K562 (cell line): ENCODE measurements at regions not wholly inside any gene's neighbourhood (a gene's known extent, or its start where the extent isn't known, plus 50 kb on each side); places are given as distances from the start of the nearest gene placed in this dataset.

Experiments
- ATAC-seq: fragments of 200-7000 bp; cut with Tn5 transposase; 3 replicates; pipeline ENCODE4 v1.9.1; 2020; ENCODE audit warnings: moderate library complexity
- BruUV-seq: library from RNA; stranded (reverse); fragments of 400-500 nt; replicated peaks from 2 replicates; lab custom pipeline; 2021; lab: Mats Ljungman, UMichigan
- CTCF ChIA-PET: fragments of 300-600 bp; formaldehyde crosslinking; extraction: SDS; loops from one replicate; lab custom pipeline; 2021; ENCODE audit warnings: low intra/inter-chr PET ratio; lab: Yijun Ruan, JAX
- POLR2A ChIA-PET: fragments of 300-600, 350-650 bp; sonication (Branson Sonifier 250); formaldehyde crosslinking; extraction: SDS; loops from one replicate; lab custom pipeline; 2021; ENCODE audit warnings: antibody characterized with exemption, inconsistent platforms; lab: Yijun Ruan, JAX
- DNase-seq, 4 experiments: peaks; one replicate each; pipeline versions ENCODE4 v3.0.0 to v3.0.0-alpha.2; 2011 to 2018; ENCODE audit warnings: low spot score in 3 of 4, mixed read lengths in 3 of 4; ENCODE audit errors: extremely low read depth in 1 of 4
- FAIRE-seq: peaks from 2 replicates; lab custom pipeline; 2011; peaks lifted over from hg19 to GRCh38; lab: Jason Lieb, UNC
- H2AFZ ChIP-seq: 2 replicates; pipeline ENCODE4 v1.6.0; 2011; ENCODE audit warnings: low read depth, low read length, control low read depth, inconsistent platforms
- H3K27ac ChIP-seq: fragments of 200-600 bp; 3 replicates; pipeline ENCODE4 v1.8.0; 2011; ENCODE audit warnings: low read depth, mild to moderate bottlenecking, control low read depth, inconsistent platforms, low read length, moderate library complexity, mixed read lengths; ENCODE audit errors: extremely low read depth
- H3K27me3 ChIP-seq, 2 experiments: fragments of 300-600 bp in 1 of 2; 2 replicates in 1 of 2; 3 replicates in 1 of 2; pipeline versions ENCODE4 v1.6.0 to v1.8.0; 2011; ENCODE audit warnings: inconsistent platforms in 2 of 2, low read length in 2 of 2, mild to moderate bottlenecking in 1 of 2, mixed read lengths in 1 of 2, moderate library complexity in 1 of 2; ENCODE audit not compliant: control insufficient read depth in 2 of 2, insufficient read depth in 2 of 2
- H3K36me3 ChIP-seq: fragments of 300-600 bp; 3 replicates; pipeline ENCODE4 v1.8.0; 2011; ENCODE audit warnings: mild to moderate bottlenecking, low read length, inconsistent platforms; ENCODE audit not compliant: control insufficient read depth, insufficient read depth
- H3K4me1 ChIP-seq, 2 experiments: fragments of 200-600 bp in 1 of 2; replicated peaks in 1 of 2; 2 replicates in 1 of 2; 3 replicates in 1 of 2; pipeline versions ENCODE4 v1.5.1 to v1.8.0; 2011; ENCODE audit warnings: inconsistent platforms in 2 of 2, low read length in 2 of 2, mild to moderate bottlenecking in 1 of 2, mixed read lengths in 1 of 2, moderate library complexity in 1 of 2; ENCODE audit not compliant: control insufficient read depth in 2 of 2, insufficient read depth in 2 of 2
- H3K4me2 ChIP-seq: 2 replicates; pipeline ENCODE4 v1.6.1; 2011; ENCODE audit warnings: low read length, control low read depth, inconsistent platforms, mixed read lengths; ENCODE audit not compliant: insufficient read depth
- H3K4me3 ChIP-seq: fragments of 200-600 bp; sonication (generic), shearing (Covaris generic); 2 replicates; pipeline ENCODE4 v1.5.1; 2016; ENCODE audit warnings: control low read depth, inconsistent platforms
- H3K79me2 ChIP-seq: fragments of 200-600 bp; 3 replicates; pipeline ENCODE4 v1.8.0; 2011; ENCODE audit warnings: low read length, inconsistent platforms; ENCODE audit not compliant: control insufficient read depth, insufficient read depth
- H3K9ac ChIP-seq, 2 experiments: 2 replicates each; pipeline versions ENCODE4 v1.6.0 to v1.6.1; 2011; ENCODE audit warnings: low read depth in 2 of 2, low read length in 2 of 2, control low read depth in 1 of 2, inconsistent platforms in 1 of 2, mild to moderate bottlenecking in 1 of 2, mixed read lengths in 1 of 2; ENCODE audit not compliant: insufficient read depth in 1 of 2
- H3K9me1 ChIP-seq: one replicate; pipeline ENCODE4 v1.6.0; 2011; ENCODE audit warnings: inconsistent platforms, mild to moderate bottlenecking, low read length, moderate library complexity; ENCODE audit not compliant: control insufficient read depth, insufficient read depth
- H3K9me3 ChIP-seq: replicated peaks from 2 replicates; pipeline ENCODE4 v1.5.1; 2011; ENCODE audit warnings: low read depth, low read length, inconsistent platforms; ENCODE audit not compliant: control insufficient read depth, insufficient read depth
- H4K20me1 ChIP-seq: replicated peaks from 2 replicates; pipeline ENCODE4 v1.6.1; 2011; ENCODE audit warnings: low read length, inconsistent platforms, mixed read lengths; ENCODE audit not compliant: control insufficient read depth, insufficient read depth
- ARID3B ChIP-seq: fragments of 250-450 bp; sonication (Bioruptor Pico); IDR thresholded peaks from 2 replicates; pipeline ENCODE4 v1.4.0; 2020; ENCODE audit warnings: borderline replicate concordance
- CAMTA2 ChIP-seq: fragments of 250-450 bp; sonication (Bioruptor Pico); conservative IDR thresholded peaks from 2 replicates; pipeline ENCODE4 v1.5.1; 2022
- CBX2 ChIP-seq: fragments of 200-600 bp; sonication (generic); IDR thresholded peaks from one replicate; pipeline ENCODE4 v1.6.1; 2012; ENCODE audit warnings: mild to moderate bottlenecking, low read length, inconsistent platforms; ENCODE audit not compliant: insufficient read depth, poor library complexity, severe bottlenecking
- FOXO4 ChIP-seq: fragments of 450-650 bp; formaldehyde crosslinking; IDR thresholded peaks from 2 replicates; pipeline ENCODE4 v1.4.0; 2020; ENCODE audit warnings: mild to moderate bottlenecking, moderate library complexity
- HDAC3 ChIP-seq: fragments of 450-650 bp; IDR thresholded peaks from 2 replicates; pipeline ENCODE4 v1.6.1; 2018; ENCODE audit warnings: borderline replicate concordance, mild to moderate bottlenecking, moderate library complexity; ENCODE audit not compliant: partially characterized antibody
- JUND ChIP-seq, 2 experiments: IDR thresholded peaks; 2 replicates in 1 of 2; 3 replicates in 1 of 2; pipeline ENCODE4 v1.6.1; 2011; ENCODE audit warnings: borderline replicate concordance in 2 of 2, low read depth in 2 of 2, low read length in 2 of 2, improper control_type of control experiment in 1 of 2, missing biosample characterization in 1 of 2, missing genetic modification characterization in 1 of 2, missing genetic modification reagents in 1 of 2
- KAT8 ChIP-seq: fragments of 450-650 bp; IDR thresholded peaks from 2 replicates; pipeline ENCODE4 v1.6.1; 2016; ENCODE audit warnings: low read depth, mild to moderate bottlenecking
- TAF1 ChIP-seq: IDR thresholded peaks from 2 replicates; pipeline ENCODE4 v1.6.1; 2011; ENCODE audit warnings: mild to moderate bottlenecking, low read length, moderate library complexity; ENCODE audit not compliant: insufficient read depth, control insufficient read depth, severe bottlenecking; ENCODE audit errors: extremely low read depth
- TGIF2 ChIP-seq: sonication (generic); formaldehyde crosslinking; IDR thresholded peaks from 2 replicates; pipeline ENCODE4 v1.8.1; 2022; ENCODE audit warnings: mild to moderate bottlenecking, missing genetic modification reagents, moderate library complexity
- XRCC3 ChIP-seq: fragments of 450-650 bp; IDR thresholded peaks from 2 replicates; pipeline ENCODE4 v1.6.1; 2017; ENCODE audit warnings: mild to moderate bottlenecking, moderate library complexity
- ZBTB43 ChIP-seq: sonication (generic); formaldehyde crosslinking; IDR thresholded peaks from 2 replicates; pipeline ENCODE4 v1.8.0; 2023; ENCODE audit warnings: mild to moderate bottlenecking, missing genetic modification reagents
- ZNF76 ChIP-seq: fragments of 250-450 bp; sonication (Bioruptor Pico); IDR thresholded peaks from 2 replicates; pipeline ENCODE4 v1.4.0; 2020; ENCODE audit warnings: mild to moderate bottlenecking, moderate library complexity, borderline replicate concordance
- WGBS: fragments of 100-300 bp; shearing (Covaris generic); methylation state at CpG from one replicate; pipeline ENCODE4 v1.1.6; 2016; ENCODE audit warnings: low coverage, mixed read lengths; ENCODE audit not compliant: insufficient coverage; ENCODE audit errors: missing lambda C conversion rate; 5-methylcytosine and 5-hydroxymethylcytosine counted together
- in situ Hi-C: fragments of 300-500 bp; cut with MboI; formaldehyde crosslinking; loops from 4 replicates; pipeline ENCODE4 v1.15.0; 2018; ENCODE audit warnings: inconsistent platforms, mixed read lengths
- intact Hi-C: fragments of 100-400 bp; cut with micrococcal nuclease; formaldehyde crosslinking; loops from 2 replicates; pipeline ENCODE4 v1.14.2; 2022

- in situ Hi-C loops (no loop called here), intact Hi-C loops (no loop called here)
- Histone ChIP-seq H2AFZ (no peak overlapping the region), H3K4me2 (no peak overlapping the region), H3K27ac (no peak overlapping the region), H4K20me1 (no peaks in the 10 kb centered on the region), H3K9me1 (no peaks in the 10 kb centered on the region), H3K4me3 (no peak overlapping the region), H3K9me3 (no peaks in the 10 kb centered on the region; the same call in 1 of the 2 replicates), H3K36me3 (no peaks in the 10 kb centered on the region), H3K4me1 (no peaks in the 10 kb centered on the region), H3K27me3 (no peaks in the 10 kb centered on the region), H3K9ac (no peak overlapping the region), H3K79me2 (no peaks in the 10 kb centered on the region)
- DNase-seq: no peak
- no peak for TF ChIP-seq CBX2
- no peak for TF ChIP-seq JUND (IDR thresholded peaks at IDR 0.05; ENCODE audit: borderline replicate concordance, low read depth, low read length)
- TF ChIP-seq JUND (tag; IDR thresholded peaks at IDR 0.05; ENCODE audit: borderline replicate concordance, low read depth, low read length): no peak
- no peak for TF ChIP-seq XRCC3
- no peak for TF ChIP-seq ZNF76 (CRISPR knock-in tag)
- no peak for TF ChIP-seq TGIF2 (CRISPR knock-in tag)
- no peak for TF ChIP-seq ZBTB43 (CRISPR knock-in tag)
- TF ChIP-seq ARID3B (CRISPR knock-in tag): no peak
- no peak for TF ChIP-seq HDAC3
- TF ChIP-seq FOXO4 (CRISPR knock-in tag): no peak
- TF ChIP-seq CAMTA2 (CRISPR knock-in tag): no peak
- no peak for TF ChIP-seq TAF1
- TF ChIP-seq KAT8: no peak
- ChIA-PET CTCF (no interaction called here), POLR2A (no interaction called here)
- FAIRE-seq: no peak
- 0% methylated on average over 2 of the region's 2 CpGs for WGBS
- no peak for ATAC-seq
- no TSS peak for BruUV-seq
These were observed 496.7 kb downstream of the SLC6A15 start for GRCh38 chr12:84415946-84416345.
